HG03442 (cell line): ENCODE measurements at regions not wholly inside any gene's neighbourhood (a gene's known extent, or its start where the extent isn't known, plus 50 kb on each side); places are given as distances from the start of the nearest gene placed in this dataset.
A peak's percentile ranks its signal among the peaks of the same experiment; 100 is the strongest.
"Not testable (repeated sequence)": the region's sequence is repeated elsewhere in the genome, so short reads cannot be mapped to it uniquely, and the experiment has no call there.

ENCODE experiments used
- ATAC-seq: cut with Tn5 transposase; IDR thresholded peaks from one replicate; pipeline ENCODE4 v1.9.1; 2021; ENCODE audit warnings: mild to moderate bottlenecking, moderate library complexity; ENCODE audit not compliant: unreplicated experiment

DNA sequence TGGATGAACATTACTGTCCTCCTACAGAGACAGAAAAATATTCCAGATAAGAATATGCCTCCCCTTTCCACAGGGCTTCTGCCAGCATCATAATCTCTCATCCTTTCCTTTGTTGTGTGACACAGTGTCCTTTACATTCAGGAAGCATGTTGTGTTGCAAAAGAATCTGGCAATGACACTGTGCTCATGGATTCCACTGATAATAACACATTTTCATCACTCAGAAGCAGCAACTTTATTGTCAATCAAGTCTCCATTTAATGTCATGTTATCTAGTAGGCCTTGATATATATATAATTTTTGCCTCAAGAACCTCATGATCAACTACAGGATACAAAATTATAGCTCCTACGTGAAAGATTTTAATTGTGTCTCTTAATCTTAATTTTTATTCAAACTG is 833.9 kb downstream of the FSTL5 start:
- no peak for ATAC-seq

DNA sequence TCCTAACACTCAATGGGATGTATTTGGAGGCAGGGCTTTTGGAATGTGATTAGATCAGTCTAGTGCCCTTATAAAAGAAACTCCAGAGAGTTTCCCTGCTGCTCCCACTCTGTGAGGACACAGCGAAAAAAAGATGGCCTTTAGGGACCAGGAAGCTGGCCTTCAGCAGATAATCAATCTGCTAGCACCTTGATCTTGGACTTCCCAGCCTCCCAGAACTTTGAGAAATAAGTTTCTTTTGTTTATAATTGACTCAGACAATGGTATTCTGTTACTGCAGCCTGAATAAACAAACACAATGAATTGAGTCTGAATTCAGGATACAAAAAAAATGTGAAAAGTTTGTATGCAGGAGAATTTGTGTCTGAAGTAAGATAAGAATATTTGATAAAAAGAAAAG is 842.1 kb downstream of the FSTL5 start:
- no peak for ATAC-seq

DNA sequence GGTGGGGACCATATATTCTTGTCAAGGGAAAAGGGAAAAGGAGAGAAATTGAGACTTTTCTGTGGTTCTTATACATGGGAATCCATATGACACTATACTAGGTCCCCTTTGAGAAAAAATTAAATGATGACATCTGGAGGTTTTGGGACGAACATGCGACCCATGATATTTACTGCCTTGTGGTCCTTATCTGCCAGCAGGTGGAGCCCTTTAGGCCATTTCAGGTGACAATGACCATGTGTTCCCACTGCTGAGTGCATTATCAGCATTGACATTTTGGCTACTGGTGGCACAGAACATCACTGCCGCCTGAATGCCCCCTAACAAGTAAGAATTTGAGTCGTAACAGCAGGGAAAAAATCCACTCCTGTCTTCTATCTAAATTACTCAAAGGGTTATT is 843.4 kb downstream of the FSTL5 start:
- ATAC-seq = peak; percentile 72

DNA sequence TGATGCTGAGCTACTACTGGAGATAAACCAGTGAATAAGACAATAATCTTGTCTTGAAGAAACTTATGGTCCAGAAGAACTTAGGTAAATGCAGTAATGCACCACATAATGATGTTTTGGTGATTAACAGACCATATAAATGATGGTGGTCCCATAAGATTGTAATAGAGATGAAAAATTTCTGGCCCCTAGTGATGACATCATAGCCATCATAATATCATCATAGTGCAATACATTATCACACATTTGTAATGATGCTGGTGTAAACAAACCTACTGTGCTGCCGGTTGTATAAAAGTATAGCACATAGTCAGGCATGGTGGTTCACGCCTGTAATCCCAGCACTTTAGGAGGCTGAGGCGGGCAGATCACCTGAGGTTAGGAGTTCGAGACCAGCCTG is 846.8 kb downstream of the FSTL5 start:
- no peak for ATAC-seq

DNA sequence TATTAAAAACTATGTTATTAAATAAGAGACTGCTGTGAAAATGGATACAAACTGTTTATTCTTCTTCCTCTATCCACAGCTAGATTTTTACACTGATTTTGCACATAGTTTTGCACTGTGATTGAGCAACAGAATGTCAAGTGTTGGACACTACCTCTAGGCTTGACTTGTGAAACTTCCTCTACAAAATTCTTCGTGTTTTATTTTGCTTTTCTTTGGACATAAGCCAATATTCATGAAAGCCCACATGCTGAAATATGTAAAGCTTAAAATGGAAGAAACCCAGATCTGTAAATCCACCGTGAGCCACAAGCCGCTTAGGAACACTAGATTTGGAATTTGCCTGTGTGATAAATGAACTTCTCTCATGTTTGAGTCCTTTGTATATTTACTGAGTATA is 849.4 kb downstream of the FSTL5 start:
- no peak for ATAC-seq

DNA sequence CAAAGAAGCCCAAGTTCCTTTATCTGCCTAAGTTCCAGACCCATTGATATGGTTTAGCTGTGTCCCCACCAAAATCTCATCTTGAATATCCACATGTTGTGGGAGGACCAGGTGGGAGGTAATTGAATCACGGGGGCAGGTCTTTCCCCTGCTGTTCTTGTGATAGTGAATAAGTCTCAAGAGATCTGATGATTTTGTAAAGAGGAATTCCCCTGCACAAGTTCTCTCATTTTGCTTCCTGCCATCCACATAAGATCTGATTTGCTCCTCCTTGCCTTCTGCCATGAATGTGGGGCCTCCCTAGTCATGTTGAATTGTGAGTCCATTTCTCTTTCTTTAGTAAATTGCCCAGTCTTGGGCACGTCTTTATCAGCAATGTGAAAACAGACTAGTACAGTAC is 860.2 kb downstream of the FSTL5 start:
- no peak for ATAC-seq

DNA sequence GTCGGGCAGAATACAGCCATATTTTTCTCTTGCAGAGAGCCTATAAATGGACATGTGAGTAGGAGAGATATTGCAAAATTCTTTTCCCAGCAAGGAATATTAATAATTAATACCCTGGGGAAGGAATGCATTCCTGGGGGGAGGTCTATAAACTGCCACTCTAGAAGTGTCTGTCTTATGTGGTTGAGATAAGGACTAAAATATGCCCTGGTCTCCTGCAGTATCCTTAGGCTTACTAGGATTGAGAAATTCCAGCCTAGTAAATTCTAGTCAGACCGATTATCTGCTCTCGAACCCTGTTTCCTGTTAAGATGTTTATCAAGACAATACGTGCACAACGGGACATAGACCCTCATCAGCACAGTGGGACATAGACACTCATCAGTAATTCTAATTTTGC is 872.6 kb downstream of the FSTL5 start:
- no peak for ATAC-seq

DNA sequence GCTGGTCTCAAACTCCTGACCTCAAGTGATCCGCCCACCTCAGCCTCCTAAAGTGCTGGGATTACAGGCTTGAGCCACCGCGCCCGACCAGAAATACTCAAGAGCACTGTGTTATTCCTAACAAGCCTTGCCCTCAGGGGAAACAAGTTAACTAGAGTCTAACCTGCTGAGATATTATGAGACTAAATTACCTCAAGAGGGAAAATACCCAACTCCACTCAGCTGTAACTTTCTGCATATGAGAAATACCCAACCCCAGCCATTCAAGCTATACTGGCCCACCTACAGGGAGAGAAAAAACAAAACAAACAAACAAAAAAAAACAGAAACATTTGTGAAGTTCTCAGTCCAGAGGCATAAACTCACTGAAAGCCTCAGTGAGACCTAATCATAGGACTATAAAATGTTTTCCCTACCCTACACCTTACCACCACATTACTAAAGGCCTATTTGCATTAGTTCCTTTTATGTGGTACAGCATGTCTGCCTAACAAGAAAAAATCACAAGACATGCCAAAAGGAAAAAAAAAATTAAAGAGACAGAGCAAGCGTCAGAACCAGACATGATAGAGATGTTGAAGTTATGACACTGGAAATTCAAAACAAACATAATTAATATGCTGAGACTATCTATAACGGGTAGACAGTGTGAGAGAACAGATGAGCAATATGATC is 876.0 kb downstream of the FSTL5 start:
- ATAC-seq = no peak

DNA sequence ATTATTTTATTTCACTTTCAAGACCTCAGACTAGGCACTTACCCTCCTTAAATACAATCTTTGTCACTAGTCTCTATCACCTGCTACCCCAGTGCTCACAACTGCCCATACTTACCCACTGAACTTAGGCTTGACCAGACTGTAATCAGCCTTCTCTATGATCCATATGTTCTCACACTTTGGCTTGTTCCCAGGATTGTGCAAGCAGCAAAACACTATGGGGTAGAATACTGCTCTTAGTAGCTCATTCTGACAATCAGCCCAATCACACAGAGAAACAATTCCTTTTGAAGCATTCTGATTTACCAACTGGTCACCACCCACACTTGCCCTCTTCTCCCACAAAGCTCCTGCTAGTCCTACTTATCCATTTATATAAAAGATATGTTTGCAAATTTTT is 878.3 kb downstream of the FSTL5 start:
- no peak for ATAC-seq

DNA sequence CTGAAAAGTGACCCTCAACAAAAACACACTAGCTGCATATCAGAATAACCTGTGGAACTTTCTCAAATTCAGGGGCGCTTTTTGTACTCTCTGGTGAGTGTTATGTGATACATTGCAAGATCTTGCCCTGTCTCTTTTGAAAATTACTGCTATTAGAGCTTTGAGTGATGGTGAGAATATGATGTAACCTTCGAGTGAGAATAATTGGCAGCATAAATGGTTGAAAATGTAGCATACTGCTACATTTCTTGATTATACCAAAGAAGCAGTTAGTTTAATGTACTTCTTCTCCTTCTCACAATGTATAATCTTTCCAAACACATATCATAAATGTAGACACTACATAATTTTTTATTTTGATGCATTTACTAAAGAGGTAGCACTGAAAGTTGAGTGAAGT is 882.9 kb downstream of the FSTL5 start:
- no peak for ATAC-seq

DNA sequence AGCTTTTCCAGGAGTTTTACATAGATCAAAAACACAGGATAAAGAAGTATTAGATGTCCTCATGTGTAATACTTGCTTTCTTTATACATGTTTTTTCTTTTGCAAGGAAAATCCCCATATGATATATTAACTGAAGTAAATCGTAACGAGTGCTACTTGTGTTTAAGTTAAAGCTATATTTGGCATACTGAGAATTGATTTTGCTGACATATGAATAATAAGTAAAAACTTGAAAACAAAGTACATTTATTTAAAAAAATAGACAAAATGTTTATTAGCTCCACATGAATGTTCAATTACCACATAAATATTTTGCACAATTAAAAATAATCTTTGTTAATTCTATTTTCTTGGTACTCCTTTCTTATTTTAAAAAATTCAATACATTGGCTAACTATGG is 884.7 kb downstream of the FSTL5 start:
- ATAC-seq = no peak

DNA sequence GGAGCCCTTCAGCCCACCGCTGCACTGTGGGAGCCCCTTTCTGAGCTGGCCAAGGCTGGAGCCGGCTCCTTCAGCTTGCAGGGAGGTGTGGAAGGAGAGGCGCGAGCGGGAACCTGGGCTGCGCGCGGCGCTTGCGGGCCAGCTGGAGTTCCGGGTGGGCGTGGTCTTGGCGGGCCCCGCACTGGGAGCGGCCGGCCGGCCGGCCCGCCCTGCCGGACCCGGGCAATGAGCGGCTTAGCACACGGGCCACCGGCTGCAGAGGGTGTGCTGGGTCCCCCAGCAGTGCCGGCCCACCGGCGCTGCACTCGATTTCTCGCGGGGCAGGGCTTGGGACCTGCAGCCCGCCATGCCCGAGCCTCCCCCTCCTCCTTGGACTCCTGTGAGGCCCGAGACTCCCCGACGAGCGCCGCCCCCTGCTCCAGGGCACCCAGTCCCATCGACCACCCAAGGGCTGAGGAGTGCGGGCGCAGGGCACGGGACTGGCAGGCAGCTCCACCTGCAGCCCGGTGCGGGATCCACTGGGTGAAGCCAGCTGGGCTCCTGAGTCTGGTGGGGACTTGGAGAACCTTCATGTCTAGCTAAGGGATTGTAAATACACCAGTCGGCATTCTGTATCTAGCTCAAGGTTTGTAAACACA is 886.5 kb downstream of the FSTL5 start:
- not testable (repeated sequence) for ATAC-seq

DNA sequence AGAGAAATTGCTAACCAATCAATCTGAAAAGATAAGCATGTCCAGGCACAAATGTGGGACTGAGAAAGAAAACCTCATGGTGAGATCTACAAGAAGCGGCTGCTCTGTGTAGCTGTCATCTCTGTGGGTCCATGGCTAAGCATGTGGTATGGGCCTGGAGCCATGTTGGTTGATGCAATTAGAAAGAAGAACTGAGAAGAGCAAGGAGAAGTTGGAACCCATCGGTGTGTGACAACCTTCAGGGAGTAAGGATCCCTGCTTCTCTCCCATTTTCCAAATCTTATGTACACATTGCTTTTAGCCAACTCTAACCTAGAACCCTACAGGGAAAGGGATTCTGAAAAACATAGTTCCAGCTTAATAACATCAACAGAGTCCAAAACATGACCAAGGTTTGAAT is 890.2 kb downstream of the FSTL5 start:
- no peak for ATAC-seq

DNA sequence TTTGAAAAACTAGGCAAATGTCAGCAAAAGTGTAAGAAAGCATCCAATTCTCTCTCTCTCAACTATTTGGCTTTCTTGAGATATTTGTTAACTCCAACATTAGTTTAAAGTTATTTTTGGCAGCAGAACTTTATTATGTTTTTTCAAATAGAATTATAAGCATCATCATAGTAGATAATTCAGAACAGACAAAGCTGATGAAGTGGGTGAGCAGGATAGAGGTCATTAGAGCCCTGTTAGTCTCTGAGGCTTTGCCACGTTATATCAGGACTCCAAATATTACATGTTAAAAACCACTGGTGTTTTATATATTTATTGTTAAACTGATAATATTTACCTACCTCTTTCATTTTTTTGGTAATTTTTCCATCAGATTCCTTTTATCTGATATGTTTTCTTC is 903.0 kb downstream of the FSTL5 start:
- no peak for ATAC-seq

DNA sequence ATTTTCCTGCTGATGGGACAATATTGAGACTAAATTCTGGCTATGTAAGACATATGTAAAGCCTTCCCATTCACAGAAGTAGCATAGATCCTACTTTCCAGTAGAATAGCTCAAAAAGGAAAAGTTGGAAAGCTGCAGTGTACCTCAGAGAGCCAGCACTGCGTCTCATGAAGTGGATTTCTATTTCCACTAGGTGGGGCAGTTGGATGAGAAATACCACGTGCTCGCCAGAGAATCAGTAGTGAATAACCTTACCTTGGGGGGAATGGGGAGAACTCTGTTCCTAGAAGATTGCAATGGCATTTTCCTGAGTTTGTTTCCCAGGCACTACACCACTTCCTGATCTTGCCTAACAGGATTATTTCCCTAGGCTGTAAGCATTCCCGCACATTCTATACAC is 907.1 kb downstream of the FSTL5 start:
- no peak for ATAC-seq

DNA sequence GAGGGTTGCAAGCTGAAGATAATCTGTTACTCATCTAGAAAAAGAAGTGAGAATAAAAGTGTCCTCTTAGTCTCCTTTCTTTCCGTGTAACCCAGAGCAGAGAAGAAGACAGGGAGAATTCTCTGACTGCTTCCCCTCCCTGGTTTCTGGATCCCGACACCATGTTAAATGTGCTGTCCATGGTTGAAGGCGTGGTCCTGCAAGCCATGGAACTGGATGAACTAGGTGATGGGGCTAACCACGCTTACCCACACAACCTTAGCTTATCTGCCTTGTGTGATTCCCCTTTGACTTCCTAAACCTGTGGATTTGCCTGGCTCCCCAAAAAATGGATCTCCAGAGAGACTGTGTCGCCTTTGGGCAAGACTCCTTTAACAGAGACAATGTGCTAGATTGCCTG is 907.6 kb downstream of the FSTL5 start:
- no peak for ATAC-seq

DNA sequence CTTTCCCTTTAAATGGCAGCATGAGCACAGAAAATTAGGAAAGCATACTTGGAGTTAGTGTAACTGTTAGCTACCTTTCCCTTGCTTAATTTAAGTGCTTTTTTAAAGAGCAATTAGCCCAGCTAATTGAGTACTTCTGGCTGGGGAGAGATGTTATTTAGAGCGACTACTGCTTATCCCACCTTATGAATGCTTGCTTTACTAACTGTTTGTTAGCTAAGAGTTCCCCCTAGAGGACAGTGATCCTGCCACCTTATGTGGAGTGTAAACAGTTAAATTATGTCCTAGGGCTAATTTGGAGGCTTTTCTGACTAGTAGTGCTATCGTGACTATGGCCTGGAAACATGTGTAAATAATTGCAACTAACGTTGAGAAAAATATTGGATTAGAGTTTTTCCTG is 909.4 kb downstream of the FSTL5 start:
- no peak for ATAC-seq

DNA sequence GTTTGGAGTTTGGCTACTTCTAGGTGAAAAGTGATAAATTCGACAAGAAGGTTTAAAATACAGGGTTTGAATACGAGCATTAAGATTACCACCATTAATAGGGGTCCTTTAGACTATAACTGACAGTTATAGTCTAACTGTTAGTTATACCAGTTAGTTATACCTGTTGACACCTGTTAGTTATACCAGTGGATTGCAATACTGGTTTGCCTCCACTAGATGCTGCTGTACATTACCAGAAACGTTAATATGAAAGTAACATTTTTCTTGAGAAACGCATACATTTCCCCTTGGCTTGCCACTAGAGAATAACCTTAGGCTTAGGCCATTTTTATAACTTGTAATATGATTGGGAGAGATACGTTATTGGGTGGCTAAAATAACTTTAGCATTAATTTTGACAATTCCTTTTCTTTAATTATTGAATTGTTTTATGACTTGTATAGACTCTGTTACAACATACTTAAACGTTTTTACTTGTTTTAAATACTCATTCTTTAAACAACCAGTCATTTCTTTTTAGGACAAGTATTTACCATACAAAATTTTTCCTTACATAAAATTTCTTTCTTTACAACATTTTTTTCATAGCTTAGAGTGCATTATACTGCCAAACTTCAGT is 911.2 kb downstream of the FSTL5 start:
- peak; percentile 79 for ATAC-seq

DNA sequence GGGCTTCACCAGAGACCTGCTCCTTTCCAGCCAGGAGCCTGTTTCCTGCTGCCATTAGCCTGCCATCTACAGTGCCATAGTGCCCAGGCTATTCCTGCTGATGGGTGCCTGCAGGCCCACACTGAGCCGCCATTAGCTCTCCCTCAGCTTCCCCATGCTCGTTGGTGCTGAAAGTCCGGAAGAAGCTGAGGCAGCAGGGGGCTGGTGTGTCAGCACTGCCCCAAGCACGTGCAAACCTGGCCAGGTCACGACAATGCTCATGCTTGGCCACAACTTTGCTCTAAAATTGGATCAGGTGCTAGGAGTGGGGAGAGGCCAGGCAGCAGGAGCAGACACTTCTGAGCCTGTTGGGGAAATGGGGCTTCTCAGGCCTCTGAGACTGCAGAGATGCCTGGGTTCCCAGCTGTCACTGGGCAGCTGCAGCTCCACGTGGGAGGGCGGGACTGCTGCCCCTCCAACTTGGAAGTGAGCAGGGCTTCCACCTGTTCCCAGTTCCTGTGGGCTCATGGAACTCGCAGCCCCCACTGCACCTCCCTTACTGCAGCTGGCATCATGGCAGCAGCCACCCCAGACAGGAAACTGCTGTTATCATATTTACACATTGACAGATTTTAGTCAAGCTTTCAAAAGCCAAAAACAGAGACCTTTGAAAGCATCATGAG is 913.9 kb downstream of the FSTL5 start:
- ATAC-seq = no peak

DNA sequence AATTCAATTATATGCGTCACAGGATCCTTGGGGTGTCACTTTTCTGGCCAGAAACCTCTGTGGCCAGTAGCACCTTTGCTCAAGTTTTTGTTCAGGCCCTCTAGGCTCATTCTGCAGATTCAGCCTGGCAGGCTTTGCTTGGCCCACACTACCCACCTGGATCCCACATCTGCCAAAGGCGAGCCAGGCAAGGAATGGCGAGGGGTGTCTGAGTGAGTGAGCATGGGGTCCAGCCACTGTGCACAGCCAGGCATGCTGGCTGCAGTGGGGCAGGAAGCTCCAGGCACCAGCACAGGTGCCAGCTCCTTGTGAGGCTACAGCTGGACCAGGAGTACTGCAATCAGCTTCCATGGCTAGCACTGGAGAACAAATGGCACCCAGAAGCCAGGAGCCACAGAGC is 914.9 kb downstream of the FSTL5 start:
- ATAC-seq = no peak

DNA sequence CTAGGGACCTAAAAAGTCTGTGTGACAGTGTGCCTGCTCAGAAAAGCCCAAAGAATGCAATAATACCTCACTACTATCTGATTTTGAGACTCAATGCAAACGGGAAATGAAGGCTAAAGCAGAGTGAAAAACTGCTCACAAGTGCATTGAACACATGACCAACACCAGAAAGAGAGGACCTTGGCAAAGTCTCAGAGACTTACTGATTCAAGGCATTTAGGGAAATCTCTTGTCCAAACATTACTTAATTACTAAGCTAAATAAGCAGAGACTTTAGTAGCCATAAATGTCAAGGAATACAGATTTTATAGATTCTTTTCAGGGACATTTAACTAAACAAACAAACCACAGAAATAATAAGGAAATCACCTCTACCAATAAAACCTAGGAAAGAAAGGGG is 916.0 kb downstream of the FSTL5 start:
- ATAC-seq = no peak

DNA sequence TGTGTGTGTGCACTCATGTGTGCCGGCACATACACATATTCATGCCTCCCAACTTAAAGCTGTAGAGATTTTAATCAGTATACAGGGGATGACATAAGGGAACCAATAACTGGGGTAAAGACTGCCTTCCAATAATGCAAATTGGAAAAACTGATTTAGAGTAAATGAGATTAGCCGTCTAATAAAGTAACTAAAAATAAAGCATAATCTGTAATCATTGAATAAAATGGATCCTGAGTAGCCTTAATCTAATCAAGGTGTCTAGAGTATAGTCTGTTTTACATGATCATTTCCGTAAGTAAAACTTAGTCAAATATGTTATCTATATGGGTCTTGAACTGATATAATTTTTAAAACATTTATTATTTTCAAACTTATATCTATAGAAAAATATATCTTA is 925.8 kb downstream of the FSTL5 start:
- no peak for ATAC-seq
